OCI-LY7 (cell line): ENCODE measurements at regions not wholly inside any gene's neighbourhood (a gene's known extent, or its start where the extent isn't known, plus 50 kb on each side); places are given as distances from the start of the nearest gene placed in this dataset.

Experiments
- BruUV-seq: library from RNA; stranded (reverse); fragments of 400-500 nt; replicated peaks from 2 replicates; lab custom pipeline; 2021; lab: Mats Ljungman, UMichigan
- CTCF ChIA-PET: fragments of 300-600 bp; sonication (Branson Sonifier 250); formaldehyde crosslinking; loops from one replicate; lab custom pipeline; 2022; ENCODE audit warnings: antibody characterized with exemption; ENCODE audit not compliant: unreplicated experiment; lab: Charles Lee
- POLR2A ChIA-PET: fragments of 300-600 bp; sonication (Branson Sonifier 250); formaldehyde crosslinking; loops from one replicate; lab custom pipeline; 2022; ENCODE audit warnings: antibody characterized with exemption; lab: Charles Lee
- DNase-seq: peaks from one replicate; pipeline ENCODE4 v3.0.0-alpha.2; 2015; ENCODE audit warnings: low spot score
- H2AFZ ChIP-seq: fragments of 200-600 bp; sonication (generic), shearing (Covaris generic); 2 replicates; pipeline ENCODE4 v1.6.1; 2014; ENCODE audit warnings: mild to moderate bottlenecking, antibody characterized with exemption, low read length, moderate library complexity
- H3K27ac ChIP-seq: fragments of 200-600 bp; sonication (generic); 2 replicates; pipeline ENCODE4 v1.5.1; 2014; ENCODE audit warnings: mixed run types, low read depth, mild to moderate bottlenecking, moderate library complexity, low read length, inconsistent platforms; ENCODE audit not compliant: poor library complexity, severe bottlenecking
- H3K36me3 ChIP-seq: fragments of 200-600 bp; sonication (generic); 2 replicates; pipeline ENCODE4 v1.6.1; 2014; ENCODE audit warnings: mild to moderate bottlenecking, antibody characterized with exemption, low read length, moderate library complexity, mixed read lengths; ENCODE audit not compliant: insufficient read depth
- H3K4me1 ChIP-seq: fragments of 200-600 bp; sonication (generic); 2 replicates; pipeline ENCODE4 v1.5.1; 2014; ENCODE audit warnings: mild to moderate bottlenecking, low read length; ENCODE audit not compliant: insufficient read depth, poor library complexity, severe bottlenecking
- H3K4me2 ChIP-seq: fragments of 200-600 bp; sonication (generic); 2 replicates; pipeline ENCODE4 v1.6.1; 2014; ENCODE audit warnings: mild to moderate bottlenecking, low read length
- H3K4me3 ChIP-seq: fragments of 200-600 bp; sonication (generic); 2 replicates; pipeline ENCODE4 v1.5.1; 2014; ENCODE audit warnings: mild to moderate bottlenecking, low read depth, low read length; ENCODE audit not compliant: poor library complexity, severe bottlenecking
- H3K79me2 ChIP-seq: fragments of 200-600 bp; sonication (generic); 2 replicates; pipeline ENCODE4 v1.6.1; 2016; ENCODE audit warnings: low read depth, mild to moderate bottlenecking, low read length, moderate library complexity, mixed read lengths; ENCODE audit not compliant: insufficient read depth
- H3K9me2 ChIP-seq: fragments of 200-600 bp; sonication (generic); 2 replicates; pipeline ENCODE4 v1.6.1; 2016; ENCODE audit warnings: mild to moderate bottlenecking, low read length, mixed read lengths; ENCODE audit not compliant: insufficient read depth
- H3K9me3 ChIP-seq: fragments of 200-600 bp; sonication (generic); 2 replicates; pipeline ENCODE4 v1.6.1; 2014; ENCODE audit warnings: mild to moderate bottlenecking, mixed run types, low read length, mixed read lengths
- H4K20me1 ChIP-seq: fragments of 200-600 bp; sonication (generic); 2 replicates; pipeline ENCODE4 v1.6.1; 2014; ENCODE audit warnings: mild to moderate bottlenecking, antibody characterized with exemption, low read length, moderate library complexity, mixed read lengths; ENCODE audit not compliant: insufficient read depth
- EZH2phosphoT487 ChIP-seq: fragments of 200-600 bp; sonication (generic); IDR thresholded peaks from 2 replicates; pipeline ENCODE4 v1.6.1; 2018; ENCODE audit warnings: low read depth, borderline replicate concordance, mild to moderate bottlenecking, mixed run types, antibody characterized with exemption, low read length, moderate library complexity, mixed read lengths
- intact Hi-C: fragments of 100-400 bp; cut with micrococcal nuclease; formaldehyde crosslinking; loops from one replicate; pipeline ENCODE4 v1.10.0; 2022; ENCODE audit not compliant: unreplicated experiment
- TF ChIP-seq, protein P1 (sequence below): fragments of 200-600 bp; sonication (generic); conservative IDR thresholded peaks from 2 replicates; pipeline ENCODE4 v1.5.1; 2014; ENCODE audit warnings: mild to moderate bottlenecking, antibody characterized with exemption, low read length, moderate library complexity, mixed read lengths

DNA sequence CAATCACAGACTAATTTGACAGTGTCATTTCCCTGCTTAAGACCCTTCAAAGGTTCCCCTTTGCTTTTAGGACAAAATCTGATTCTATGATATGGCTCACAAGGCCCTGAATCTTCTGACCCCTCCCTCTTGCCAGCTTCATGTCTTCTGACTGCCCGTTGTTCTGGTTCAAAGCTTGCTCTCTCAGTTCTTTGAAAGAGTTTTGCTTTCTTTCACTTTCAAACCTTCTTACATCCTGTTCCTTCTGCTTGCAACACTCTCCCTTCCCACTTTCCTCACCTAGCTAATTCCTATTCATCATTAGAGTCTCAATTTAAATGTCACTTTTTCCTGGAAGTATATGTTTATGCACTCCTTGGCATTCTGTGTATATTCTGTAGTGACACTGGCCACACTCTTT, 299.2 kb downstream of the IDS start:
- POLR2A ChIA-PET, result interaction anchor here (0.6 kb wide), 1 partner anchor 862 kb away, joined by 4 read pairs; no protein-coding TSS in a partner anchor
- DNase-seq, result no peak
- Histone ChIP-seq H3K36me3 (no peaks in the 10 kb centered on the region), H3K4me2 (no peak overlapping the region), H3K9me2 (no peaks in the 10 kb centered on the region), H2AFZ (no peak overlapping the region), H3K4me3 (no peak overlapping the region), H3K4me1 (no peaks in the 10 kb centered on the region), H3K27ac (no peak overlapping the region), H4K20me1 (no peaks in the 10 kb centered on the region), H3K9me3 (no peaks in the 10 kb centered on the region), H3K79me2 (no peaks in the 10 kb centered on the region)
- intact Hi-C loops, result no loop called here
- TF ChIP-seq, protein P1, sequence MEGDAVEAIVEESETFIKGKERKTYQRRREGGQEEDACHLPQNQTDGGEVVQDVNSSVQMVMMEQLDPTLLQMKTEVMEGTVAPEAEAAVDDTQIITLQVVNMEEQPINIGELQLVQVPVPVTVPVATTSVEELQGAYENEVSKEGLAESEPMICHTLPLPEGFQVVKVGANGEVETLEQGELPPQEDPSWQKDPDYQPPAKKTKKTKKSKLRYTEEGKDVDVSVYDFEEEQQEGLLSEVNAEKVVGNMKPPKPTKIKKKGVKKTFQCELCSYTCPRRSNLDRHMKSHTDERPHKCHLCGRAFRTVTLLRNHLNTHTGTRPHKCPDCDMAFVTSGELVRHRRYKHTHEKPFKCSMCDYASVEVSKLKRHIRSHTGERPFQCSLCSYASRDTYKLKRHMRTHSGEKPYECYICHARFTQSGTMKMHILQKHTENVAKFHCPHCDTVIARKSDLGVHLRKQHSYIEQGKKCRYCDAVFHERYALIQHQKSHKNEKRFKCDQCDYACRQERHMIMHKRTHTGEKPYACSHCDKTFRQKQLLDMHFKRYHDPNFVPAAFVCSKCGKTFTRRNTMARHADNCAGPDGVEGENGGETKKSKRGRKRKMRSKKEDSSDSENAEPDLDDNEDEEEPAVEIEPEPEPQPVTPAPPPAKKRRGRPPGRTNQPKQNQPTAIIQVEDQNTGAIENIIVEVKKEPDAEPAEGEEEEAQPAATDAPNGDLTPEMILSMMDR, result no peak
- TF ChIP-seq EZH2phosphoT487, result no peak
- BruUV-seq, result no TSS peak
- CTCF ChIA-PET, result no interaction called here

DNA sequence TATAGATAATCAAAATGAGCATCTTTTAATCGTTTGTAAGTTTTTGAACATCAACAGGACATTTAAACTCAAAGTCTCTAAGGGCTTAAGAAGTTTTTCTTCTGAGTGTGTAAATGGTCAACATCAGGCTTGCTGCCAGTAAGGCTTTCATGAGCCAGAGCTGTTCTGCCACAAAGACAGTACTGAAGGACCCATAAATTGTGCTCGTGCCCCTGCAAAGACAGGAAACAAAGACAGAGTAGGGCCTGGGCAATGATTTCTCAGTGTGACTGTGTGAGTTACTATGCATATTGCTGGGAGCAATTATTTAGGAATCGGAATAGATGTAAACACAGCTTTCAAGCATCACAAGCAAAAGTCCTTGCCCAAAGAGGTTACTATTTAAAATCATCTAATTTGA, 300.0 kb downstream of the IDS start:
- no peak for DNase-seq
- H3K4me2 ChIP-seq, result no peak overlapping the region
- CTCF ChIA-PET, result no interaction called here
- H3K4me3 ChIP-seq, result no peak overlapping the region
- no peaks in the 10 kb centered on the region for H3K36me3 ChIP-seq
- no peak overlapping the region for H2AFZ ChIP-seq
- no peaks in the 10 kb centered on the region for H3K9me3 ChIP-seq
- intact Hi-C loops, result no loop called here
- no peaks in the 10 kb centered on the region for H3K9me2 ChIP-seq
- POLR2A ChIA-PET, result no interaction called here
- TF ChIP-seq EZH2phosphoT487, result no peak
- TF ChIP-seq, protein P1, result no peak
- no peaks in the 10 kb centered on the region for H3K79me2 ChIP-seq
- no TSS peak for BruUV-seq
- no peaks in the 10 kb centered on the region for H3K4me1 ChIP-seq
- no peaks in the 10 kb centered on the region for H4K20me1 ChIP-seq
- no peak overlapping the region for H3K27ac ChIP-seq

DNA sequence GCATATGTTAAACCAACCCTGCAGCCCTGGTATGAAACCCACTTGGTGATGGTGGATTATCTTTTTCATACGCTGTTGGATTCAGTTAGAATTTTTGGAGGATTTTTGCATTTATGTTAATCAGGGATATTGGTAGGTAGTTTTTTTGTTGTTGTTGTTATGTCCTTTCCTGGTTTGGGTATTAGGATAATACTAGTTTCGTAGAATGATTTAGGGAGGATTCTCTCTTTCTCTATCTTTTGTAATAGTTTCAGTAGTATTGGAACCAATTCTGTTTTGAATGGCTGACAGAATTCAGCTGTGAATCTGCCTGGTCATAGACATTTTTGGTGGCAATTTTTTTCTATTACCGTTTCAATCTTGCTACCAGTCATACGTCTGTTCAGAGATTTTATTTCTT, 305.4 kb downstream of the IDS start:
- no peak overlapping the region for H3K27ac ChIP-seq
- POLR2A ChIA-PET, result no interaction called here
- no peak overlapping the region for H3K4me3 ChIP-seq
- H3K4me2 ChIP-seq, result no peak overlapping the region
- TF ChIP-seq, protein P1, result no peak
- no peak for TF ChIP-seq EZH2phosphoT487
- H3K9me3 ChIP-seq, result no peaks in the 10 kb centered on the region
- intact Hi-C loops, result no loop called here
- CTCF ChIA-PET, result no interaction called here
- H3K9me2 ChIP-seq, result no peaks in the 10 kb centered on the region
- DNase-seq, result no peak
- BruUV-seq, result no TSS peak
- no peak overlapping the region for H2AFZ ChIP-seq
- H3K36me3 ChIP-seq, result no peaks in the 10 kb centered on the region
- H3K4me1 ChIP-seq, result no peaks in the 10 kb centered on the region
- no peaks in the 10 kb centered on the region for H4K20me1 ChIP-seq
- H3K79me2 ChIP-seq, result no peaks in the 10 kb centered on the region
